Inflammatory macrophage treated with lipopolysaccharide for 1 hour (primary cell): ENCODE measurements at regions not wholly inside any gene's neighbourhood (a gene's known extent, or its start where the extent isn't known, plus 50 kb on each side); places are given as distances from the start of the nearest gene placed in this dataset.

Experiments
- DNase-seq, 2 donors: peaks; one replicate each; pipeline ENCODE4 v3.0.0-alpha.2; 2020 to 2022

DNA sequence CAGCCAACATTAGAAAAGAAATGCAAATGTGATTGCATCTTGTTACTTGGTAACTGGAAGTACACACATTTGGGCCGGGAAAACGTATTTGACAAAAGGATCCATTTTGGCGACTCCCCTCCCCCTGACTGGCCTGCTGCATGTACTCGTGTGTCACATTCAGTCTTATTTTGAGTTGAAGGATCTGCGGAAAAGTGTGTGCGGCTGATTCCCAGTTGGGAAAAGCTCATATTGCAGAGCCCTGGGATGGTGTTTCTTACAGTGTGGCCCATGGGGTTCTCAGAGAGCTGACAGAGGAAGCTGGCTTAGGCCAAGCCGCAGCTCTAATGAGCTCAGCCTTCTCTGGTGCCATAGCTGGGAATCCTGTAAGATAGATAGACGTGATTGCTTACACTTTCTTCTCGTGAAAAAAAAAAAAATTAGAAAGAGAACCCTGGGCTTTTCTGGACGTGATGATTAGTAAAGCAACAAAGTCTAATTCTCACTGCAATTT, 170.3 kb upstream of the ARGLU1 start:
- no peak for DNase-seq

DNA sequence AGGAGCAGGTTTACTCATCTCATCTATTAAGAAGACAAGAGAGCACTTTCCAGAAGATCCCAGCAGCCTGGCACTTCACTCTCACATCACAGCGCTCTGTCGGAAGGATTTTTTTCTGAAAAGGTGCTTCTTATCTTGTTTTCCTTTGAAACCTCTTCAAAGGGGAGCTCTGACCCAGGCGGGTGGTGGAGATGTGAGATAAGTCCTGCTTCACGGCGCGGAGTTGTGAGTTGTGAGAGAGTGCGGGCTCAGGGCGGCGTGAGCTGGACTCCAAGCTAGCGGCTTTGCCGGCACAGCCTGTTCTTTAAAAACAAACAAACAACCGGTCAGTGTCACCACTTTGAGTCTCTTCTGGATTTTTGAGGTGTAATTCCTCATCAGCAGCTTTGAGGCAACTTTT, 169.0 kb upstream of the ARGLU1 start:
- DNase-seq: no peak

DNA sequence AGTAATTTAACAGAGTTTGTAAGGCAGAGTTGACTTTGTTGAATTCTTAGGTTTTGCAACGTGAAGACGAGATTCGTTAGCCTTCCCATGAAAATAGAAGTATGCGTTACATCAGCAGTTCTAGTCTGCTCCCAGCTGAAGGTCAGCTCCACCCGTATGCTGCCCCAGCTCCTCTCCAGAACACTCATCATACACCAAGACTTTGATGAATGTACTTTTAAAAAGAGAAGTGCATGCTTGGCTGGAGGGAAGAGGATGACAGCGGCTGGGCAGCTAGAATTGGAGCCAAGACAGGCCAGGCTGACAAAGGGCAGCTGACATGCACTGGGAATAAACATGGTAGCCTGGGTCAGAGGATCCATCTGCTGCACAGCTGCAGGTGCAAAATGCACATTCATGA, 166.3 kb upstream of the ARGLU1 start:
- DNase-seq: no peak

DNA sequence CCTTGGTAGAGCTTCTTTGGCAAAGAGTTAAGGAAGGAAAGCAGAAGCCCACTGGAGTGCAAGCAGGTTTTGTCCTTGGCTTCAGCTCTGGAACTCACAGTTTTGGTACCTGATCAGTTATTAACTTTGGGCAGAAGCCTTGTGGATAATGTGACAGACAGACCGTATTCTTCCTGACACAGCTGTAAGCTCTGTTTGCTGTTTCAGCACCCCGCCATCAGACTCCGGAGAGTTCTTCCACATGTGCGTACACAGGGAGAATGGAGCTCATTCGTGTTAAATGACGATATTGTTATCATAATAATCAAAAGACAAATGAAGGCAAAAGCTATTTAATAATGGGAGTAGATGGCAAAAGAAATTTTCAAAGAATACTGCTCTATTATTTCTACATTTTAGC, 155.1 kb upstream of the ARGLU1 start:
- no peak for DNase-seq

DNA sequence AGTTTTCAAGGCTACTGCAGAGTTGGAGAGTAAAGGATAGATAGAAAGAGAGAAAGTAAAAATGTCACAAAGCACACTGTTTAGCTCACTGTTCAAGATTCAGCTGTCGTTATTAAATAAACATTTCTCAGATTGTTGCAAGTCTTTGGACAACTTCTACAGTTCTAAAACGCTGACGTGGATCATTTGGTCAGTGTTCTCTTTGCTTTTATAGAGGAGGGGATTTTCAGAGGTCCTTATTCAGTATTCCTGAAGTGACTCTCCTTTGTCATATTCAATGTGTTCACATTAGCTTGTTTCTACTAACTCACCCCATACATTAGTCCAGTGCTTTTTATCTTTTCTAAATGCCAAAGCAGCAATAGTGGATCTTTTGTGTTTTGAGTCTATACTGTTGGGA, 154.7 kb upstream of the ARGLU1 start:
- DNase-seq: no peak

DNA sequence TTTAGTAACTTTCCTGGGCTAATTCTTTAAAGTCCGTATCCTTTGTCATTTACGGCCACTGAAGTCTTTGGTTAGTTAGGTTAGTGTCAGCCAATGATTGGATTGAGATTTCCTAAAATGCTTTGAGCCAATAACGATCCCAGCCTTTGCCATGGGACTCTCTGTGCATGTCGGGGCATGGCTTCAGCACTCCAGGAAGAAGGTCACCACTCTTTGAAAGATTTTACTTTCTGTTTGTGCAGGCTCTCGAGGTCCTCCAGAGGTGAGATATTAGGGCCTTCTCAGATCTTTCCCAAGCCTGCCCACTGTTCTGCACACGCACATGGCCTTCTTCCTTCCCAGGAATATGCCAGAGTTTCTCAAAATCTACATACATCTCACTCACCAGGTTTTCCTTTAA, 153.7 kb upstream of the ARGLU1 start:
- no peak for DNase-seq

DNA sequence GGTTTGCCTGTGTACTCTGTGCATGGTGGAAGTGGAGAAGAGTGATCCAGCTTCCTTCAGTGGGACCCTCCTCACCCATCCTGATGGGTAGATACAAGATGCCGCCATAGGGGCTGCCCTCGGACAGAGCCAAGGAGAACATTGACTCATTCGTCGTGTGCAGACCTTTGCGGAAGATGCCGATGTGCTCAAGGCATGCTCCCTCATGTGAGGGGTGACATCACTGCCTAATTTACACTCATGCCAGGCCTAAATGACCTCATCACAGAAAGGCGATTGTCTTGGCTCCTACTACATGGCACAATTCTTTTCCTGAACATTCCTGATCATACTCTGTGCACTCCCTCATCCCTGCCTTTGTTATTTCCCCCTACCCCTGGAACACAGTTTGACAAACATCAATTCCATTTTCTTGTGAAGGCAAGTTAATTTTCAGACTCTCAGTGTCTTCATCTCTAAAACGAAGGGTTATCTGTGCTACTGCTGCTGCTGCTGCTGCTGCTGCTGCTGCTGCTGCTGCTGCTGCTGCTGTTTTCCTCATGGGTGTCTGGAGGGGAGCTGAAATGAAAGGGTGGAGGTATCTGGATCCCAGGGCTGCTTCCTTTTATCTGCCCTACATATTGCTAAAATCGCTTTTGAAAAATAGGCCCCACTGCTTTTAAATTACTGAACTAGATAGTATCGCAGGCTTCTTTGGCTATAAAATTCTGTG, 146.5 kb upstream of the ARGLU1 start:
- DNase-seq: no peak

DNA sequence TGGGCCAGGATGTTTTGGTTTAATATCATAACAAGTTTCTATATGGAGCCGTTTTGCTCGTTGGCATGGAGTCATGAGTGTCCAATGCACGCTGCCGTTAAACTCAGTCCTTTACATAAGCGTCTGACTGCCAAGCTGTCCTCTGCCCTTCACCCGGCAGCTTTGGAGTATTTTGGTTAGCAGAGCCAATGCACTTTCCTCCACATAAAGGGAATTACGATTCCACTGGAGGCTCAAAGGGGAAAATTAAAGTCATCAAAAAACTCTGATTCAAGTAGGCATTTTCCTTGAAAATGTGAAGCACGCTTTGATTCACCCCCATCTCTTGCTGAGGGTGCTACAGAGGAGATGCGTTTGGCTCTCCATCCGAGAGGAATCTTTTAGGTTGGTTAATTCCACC, 144.4 kb upstream of the ARGLU1 start:
- no peak for DNase-seq

DNA sequence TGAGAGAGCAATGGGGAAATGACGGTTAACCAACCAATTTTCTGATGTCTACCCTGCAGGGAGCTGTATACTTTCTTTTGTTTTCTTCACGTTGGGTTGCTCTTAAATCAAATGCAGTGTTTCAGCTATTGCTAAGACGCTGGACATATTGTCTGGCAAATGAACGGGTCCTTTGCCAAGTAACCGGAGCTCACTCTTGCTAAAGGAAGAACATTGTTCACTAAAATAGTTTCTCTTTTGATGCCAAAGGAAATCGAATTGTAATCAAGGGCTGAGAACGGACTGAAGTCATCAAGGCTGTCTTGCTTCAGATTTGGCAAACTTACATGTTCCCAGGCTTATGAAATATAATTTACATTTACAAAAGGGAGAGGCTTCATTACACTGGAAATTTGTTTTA, 142.3 kb upstream of the ARGLU1 start:
- no peak for DNase-seq

DNA sequence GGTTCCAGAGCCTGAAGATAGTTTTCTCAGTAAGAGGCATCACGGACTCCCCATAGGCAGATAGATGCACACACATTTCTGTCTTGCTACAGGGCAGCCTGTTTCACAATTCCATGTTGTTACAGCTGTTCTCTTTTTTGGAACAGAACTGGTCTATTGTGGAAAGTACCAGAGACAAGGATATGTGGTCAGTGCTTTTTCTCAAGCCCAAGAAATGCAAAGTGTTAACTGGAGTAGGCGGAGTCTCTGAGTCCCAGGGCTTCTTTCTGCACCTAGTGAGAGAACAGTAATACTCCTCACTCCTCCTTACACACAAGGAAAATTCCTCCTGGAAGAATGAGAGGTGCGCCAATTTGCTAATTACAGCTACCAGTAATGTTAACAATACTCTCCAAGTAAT, 141.6 kb upstream of the ARGLU1 start:
- peak in 1 of 2 donors; percentile 5 for DNase-seq

DNA sequence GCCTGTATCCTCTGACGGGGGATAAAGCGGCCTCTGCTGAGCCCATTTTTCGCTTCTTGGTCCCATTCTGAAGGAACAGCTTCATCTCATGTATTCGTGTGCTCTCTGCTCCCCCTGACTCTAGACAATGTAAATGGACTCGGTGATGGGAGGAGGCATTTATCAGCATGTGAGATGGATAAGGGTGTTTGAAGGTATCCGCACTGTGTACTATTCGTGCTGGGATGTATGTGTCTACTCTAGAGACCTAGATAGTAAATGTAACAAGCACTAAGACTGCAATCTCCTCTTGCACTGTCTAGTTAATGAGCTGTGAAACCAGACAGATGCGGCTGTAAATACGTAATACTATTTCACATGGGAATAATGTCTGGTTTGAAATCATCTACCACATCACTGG, 134.6 kb upstream of the ARGLU1 start:
- DNase-seq: no peak

DNA sequence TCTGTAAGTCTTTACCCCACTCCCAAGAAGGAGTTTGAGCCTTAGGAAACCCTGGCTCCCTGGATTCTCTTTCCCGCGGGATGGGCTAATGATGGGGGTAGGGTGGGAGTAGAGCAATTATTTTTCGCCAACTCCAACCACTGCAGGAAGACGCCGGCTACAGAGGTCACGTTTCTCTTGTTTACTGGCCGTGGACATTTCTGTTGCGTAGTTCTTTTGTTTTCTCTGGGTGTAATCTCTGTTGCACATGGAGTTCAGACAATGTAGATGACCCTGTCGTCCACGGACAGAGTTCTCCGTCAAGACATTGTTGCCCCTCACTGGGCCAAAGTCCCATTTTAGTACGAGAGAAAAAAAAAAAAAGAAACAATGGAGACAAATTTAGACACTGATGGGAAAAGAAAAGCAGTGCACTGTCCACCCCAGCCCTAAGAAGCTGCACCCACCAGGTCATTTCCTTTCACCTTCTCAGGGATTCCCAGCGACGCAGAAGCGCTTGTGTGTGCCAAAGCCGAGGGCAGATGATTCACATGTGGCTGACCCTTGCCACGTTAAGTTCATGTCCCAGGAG, 133.9 kb upstream of the ARGLU1 start:
- no peak for DNase-seq

DNA sequence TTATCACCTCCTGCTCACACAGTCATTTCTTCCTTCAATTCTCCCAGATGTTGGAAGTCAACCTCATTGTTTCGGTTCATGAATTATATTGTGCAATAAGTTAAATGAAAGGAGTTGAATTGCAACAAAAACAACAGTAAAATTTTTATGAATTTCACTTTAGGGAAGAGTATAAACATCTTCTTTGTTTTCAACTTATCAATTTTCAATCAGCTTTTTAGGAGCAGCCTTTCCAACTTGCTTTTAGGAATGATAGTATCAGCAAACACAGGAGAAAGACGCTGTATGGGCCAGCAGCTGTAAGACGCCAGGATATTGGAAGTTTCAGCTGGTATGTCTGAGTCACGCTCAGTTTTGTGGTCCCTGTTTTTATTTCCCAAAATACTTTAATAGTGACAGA, 132.5 kb upstream of the ARGLU1 start:
- no peak for DNase-seq

DNA sequence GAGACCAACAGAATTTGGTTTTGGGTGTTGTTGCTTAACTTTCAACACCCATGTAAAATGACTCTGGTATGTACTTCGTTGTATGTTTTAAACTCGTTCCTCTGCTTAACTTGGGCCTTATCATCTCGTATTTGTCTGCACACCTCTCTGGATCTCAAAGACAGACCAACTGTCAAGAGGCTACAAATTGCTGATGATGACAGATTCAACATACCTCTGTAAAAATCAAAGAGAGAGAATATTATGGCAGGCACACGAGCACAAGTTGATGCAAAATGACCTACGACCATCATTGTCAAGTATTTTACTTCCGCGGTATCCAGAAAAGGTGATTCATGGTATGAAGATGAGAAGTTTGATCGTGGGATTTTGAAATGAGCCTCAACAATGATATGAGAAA, 132.1 kb upstream of the ARGLU1 start:
- no peak for DNase-seq

DNA sequence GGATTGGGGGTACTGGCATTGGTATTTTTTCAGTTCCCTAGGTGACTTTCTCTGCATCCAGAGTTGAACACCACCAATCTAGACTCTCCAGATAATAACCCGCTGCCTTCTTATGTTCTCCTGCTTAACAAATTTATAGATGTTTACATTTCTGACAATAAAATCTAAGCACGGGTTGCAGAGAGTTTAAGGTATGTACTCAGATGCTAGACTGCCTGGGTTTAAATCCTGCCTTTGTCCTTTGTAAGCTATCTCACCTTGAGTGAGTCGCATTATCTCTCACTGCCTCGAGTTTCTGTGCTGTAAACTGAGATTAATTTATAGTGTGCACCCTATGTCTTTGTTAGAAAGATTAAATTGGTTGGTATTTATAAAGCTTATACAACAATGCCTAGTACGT, 131.4 kb upstream of the ARGLU1 start:
- DNase-seq: no peak

DNA sequence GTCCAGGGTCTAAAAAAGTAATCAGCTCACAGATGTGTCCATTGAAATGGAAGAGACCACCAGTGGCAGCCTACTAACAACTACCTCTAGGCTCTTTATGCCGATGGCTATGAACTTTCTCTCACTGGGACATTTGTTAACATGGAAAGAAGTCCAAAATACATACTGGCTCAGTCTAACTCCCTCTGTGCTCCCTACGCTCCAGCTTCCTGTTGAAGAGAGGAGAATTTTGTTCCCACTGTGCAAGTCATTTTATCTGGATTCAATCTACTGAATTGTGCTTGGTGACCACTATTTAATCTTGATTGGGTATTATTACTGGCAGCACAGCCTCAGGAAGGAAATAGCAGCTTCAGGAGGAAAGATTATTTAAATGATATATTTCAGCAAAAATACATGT, 128.8 kb upstream of the ARGLU1 start:
- no peak for DNase-seq

DNA sequence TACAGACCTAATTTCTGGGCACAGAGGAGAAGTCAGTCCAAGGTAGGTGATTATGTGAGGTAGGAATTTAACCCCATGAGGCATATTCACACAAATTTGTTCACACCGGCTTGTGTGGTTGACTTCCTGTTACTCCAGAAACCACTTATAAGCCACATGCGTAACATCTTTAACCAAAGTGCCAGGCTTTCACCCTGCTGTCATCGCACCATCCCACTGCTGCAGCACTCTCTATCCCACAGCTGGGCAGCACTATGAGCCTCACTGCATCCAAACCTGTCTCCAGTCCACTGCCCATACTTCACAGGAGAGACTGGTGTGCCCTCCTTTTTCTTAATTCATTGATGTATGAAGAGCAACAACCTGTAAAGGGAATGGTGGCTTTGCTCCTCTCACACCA, 128.2 kb upstream of the ARGLU1 start:
- DNase-seq: no peak

DNA sequence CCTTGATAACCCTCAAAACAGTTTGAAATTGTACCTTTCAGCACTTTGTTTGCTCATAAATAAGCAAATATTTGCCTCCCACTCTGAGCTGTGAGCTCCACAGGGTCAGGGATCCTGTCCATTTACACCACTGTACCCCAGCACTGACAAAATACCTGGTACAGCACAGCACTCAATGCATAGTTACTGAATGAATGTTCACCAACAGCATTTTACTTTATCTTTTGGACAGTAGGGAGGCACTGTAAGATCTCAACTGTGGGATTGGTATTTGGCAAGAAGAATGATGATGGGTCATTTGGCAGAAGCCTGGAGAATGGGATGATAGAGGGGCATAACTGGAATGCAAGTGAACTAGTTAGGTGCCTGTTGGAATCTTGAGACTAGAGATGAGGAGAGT, 127.2 kb upstream of the ARGLU1 start:
- DNase-seq: no peak

DNA sequence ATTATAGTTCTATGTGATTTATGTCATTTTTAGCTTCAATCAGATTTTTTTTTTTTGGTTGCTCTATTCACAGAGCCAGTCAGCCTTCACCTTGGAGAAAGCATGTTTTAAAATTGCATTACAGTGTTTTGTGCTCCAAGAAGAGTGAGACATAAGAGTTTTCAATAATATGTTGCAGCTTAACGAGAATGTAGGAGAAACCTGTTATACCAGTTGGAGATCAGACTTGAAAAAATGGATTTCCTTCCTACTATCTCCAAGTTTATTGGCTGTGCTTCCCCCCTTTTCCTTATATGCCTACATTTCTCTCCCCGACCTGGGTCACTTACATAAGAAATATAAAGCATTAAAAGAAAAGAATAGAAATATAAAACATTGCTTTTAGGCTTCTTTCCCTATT, 123.9 kb upstream of the ARGLU1 start:
- no peak for DNase-seq

DNA sequence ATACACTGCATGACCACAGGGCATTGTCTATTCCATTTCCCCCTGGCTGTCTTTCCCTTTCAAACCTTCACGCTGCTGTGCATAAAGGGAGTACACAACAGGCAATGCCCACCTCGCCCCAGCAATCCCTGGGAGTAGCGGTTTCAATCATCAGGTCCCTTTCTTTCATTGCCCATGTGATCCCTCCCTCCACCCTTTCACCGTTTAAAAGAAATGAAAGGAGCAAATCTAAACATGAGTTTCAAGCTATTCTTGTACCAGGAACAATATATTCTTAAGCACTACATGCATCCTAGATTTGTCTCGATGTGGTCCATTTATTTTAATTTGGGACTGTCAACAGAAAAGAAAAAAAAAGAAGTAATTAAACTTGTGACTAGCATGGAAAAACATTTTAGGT, 123.4 kb upstream of the ARGLU1 start:
- no peak for DNase-seq

DNA sequence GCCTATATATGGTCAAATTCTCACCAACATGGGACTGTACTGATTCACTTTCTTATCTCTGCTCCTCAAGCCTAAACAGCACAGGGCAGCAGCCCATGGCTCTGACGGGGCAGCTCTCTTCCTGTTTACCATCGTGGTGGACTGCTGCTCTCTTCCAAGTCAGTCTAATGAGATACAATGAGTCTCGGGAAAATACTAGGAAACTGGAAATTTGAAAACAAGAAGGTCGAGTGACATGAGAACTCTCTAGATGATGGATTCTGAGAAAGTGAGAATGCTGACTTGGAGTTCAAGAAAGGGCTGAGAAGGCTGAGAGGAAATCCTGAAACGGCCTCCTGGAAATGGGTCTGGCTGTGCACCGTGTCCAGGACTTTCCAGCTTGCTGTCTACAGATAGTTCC, 122.8 kb upstream of the ARGLU1 start:
- no peak for DNase-seq

DNA sequence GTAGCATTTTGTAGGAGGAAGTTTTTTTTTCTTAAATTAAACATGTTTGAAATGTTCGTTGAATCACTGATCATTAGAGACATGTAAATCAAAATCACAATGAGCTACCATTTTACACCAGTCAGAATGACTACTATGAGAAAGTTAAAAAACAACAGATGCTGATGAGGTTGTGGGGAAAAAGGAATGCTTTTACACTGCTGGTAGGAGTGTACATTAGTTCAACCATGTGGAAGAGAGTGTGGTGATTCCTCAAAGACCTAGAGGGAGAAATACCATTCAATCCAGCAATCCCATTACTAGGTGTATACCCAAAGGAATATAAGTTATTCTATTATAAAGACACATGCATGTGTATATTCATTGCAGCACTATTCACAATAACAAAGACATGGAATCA, 122.0 kb upstream of the ARGLU1 start:
- DNase-seq: no peak

DNA sequence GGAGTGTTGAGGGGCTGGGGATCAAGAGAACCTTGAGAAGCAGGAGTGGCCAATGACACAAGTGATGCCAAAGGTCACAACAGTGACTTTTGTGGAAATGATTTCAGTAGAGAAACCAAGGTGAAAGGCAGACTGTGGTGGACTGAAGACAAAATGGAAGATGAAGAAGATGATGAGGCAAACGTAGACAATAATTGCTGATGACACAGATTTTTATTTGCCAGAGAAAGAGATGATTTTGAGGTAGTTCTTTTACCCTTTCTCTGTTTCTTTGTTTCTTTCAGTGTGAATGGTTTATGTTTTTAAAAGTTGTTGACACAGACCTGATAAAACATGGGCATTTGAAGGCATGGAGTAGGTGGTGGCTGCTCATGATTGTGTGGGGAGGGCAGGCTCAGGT, 121.0 kb upstream of the ARGLU1 start:
- no peak for DNase-seq

DNA sequence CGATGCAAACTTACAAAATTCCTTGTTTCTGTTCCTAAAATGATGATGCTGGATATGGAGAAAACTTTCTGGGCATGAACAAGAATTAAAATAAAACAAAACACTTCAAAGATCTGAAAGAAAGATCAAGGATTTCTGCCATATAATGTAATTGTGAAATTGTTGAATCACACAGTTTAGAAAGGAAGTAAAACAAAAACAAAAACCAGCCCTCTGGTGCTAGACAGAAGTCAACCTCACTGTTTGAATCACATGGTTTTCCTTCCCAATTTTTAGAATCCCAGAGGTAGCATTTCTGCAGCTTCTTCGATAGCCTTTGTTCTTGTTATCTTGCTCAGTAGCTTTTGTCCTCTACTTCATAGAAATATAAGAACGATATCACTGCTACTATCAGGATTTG, 118.2 kb upstream of the ARGLU1 start:
- DNase-seq: peak; percentile 38 to 42

DNA sequence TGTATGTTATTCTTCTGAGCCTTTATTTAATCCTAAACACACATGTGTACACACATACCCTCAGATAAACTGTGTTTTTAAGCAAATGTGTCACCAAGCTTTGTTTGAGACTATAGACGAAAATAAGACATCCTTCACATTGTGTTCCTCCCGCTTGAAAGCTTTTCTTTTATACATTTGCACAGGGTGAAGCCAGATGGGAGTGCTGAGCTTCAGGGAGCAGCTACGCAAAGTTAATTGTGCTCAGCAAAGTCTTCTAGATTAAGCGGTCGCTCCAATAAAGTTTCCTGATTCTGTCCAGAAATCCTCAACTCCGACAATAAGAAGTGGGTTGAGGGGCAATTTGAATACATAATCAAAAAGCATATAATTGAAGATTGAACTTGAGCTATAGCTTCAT, 117.2 kb upstream of the ARGLU1 start:
- DNase-seq: no peak
